CD4-positive, alpha-beta T cell treated with Interleukin-2 at 100 ng/mL for 4 hours (primary cell): ENCODE measurements at regions not wholly inside any gene's neighbourhood (a gene's known extent, or its start where the extent isn't known, plus 50 kb on each side); places are given as distances from the start of the nearest gene placed in this dataset.

Source experiments
- DNase-seq: peaks from one replicate; pipeline ENCODE4 v3.0.0-alpha.2; 2020; ENCODE audit warnings: low spot score

DNA sequence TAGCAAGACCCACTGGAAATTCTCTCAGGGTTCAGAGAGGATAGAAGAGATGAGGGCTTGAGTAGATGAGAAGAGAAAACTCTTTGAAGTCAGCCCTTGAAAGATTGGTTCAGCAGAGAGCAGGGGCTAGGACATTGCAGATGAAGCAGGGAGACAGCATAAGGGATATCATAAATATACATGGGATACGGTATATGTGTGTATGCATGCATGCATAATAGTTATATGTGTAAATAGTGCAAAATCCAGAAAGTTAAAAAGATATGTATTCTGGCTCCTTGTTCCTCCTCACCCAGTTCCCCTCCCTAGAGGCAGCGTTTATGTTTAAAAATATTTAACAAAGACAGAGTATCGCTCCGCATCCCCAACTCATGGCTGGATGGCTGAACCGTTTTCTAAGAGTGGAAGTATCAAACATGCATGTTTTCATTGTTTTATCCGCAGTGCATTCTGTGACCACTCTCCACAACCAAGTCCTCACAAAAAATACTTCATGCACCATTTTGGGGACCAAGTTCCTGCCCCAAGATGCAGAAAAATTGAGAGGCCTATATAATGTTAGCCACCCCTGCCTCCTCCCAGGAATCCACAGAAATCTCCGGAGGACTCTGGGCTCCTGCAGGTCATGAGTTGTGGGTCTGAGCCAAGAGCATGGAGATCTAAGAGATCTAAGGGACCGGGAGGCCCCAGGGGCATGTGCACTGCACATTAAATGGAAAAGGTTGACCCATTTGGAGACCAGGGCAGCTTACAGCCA, 119.5 kb downstream of the MTX3 start:
- DNase-seq, result no peak

DNA sequence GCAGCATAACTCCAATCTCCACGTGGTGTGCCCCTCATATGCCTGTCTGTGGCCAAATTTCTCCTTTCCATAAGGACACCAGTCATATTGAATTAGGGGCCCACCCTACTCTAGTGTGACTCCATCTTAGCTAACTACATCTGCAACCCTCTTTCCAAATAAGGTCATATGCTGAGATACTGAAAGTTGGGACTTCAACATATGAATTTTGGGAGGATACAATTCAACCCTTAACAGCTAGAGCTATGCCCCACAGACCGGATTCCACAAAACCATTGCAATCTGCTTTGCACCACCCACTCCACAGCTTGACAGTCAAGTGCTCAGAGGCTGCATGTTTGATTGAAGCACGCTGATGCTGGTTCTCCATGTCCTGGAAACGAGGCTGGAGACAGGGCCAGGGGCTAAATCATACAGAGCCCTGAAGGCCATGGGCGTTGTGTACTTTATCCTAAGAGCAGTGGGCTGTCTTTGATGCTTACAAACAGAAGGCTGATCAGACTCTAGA, 122.8 kb downstream of the MTX3 start:
- DNase-seq, result no peak

DNA sequence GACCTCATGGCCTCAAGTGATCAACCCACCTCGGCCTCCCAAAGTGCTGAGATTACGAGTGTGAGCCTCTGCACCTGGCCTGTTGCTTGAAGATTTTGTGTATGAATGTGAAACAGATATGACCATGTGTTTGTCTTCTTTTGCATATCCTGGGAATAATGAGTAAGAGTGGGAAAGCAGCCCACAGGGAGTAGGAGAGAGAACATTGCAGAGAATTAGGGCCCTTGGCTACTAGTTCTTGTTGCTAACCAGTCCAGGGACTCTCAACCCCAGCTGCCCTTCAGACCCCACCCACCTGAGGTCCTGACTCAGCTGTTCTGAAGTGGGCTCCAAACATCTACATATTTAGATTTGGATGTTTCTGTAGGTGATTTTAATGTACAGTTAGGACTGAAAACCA, 125.5 kb downstream of the MTX3 start:
- DNase-seq, result no peak

DNA sequence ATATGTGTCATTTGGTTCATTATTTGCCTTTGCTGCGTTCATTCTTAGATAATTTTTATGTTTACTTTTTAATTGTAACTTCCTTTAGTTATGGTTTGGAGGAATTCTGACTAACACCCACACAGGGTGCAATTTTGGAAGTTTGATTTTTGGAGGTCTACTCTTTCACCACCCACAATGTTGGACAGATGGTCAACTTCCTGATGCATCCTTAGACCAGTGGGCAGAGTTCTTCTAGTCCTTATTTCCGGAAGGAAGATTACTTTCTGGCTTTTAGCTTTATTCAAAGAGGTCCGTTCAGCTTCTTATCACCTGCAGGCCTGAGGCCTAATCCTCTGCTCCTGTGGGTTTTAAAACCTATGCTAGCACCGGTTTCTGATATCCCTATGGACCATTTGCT, 126.7 kb downstream of the MTX3 start:
- DNase-seq, result no peak

DNA sequence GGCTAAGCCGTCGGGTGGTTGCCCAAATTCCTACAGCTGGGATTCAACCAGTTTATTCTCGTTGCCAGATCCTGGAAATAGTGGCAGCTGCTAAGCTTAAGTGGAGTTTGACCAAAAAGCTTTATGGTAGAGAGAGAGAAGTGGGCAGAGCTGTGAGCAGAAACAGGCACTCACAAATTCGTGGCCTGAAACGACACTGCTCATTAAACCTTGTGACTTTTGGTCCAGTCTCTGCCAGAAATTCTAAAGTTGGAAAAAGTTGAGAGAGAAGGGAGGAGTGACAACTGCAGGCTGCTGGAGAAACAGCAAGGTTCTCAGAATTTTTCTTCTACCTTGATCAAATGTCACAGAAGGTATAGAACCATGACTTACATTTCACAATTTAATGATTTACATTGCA, 131.5 kb downstream of the MTX3 start:
- no peak for DNase-seq

DNA sequence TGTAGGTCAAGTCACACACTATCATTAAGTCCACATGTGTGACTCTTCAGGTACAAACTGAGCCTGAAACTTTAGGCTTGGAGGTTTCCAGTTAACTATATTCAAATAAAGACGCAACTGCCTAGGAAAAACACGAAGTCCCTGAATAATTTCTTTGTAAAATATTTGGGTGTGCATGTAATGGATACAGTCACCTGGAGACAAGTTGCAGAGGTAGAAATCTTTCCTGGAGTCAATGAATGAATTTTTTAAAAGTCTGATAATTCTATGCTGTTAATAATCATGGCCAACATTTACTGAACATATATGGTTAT, 132.7 kb downstream of the MTX3 start:
- DNase-seq, result no peak

DNA sequence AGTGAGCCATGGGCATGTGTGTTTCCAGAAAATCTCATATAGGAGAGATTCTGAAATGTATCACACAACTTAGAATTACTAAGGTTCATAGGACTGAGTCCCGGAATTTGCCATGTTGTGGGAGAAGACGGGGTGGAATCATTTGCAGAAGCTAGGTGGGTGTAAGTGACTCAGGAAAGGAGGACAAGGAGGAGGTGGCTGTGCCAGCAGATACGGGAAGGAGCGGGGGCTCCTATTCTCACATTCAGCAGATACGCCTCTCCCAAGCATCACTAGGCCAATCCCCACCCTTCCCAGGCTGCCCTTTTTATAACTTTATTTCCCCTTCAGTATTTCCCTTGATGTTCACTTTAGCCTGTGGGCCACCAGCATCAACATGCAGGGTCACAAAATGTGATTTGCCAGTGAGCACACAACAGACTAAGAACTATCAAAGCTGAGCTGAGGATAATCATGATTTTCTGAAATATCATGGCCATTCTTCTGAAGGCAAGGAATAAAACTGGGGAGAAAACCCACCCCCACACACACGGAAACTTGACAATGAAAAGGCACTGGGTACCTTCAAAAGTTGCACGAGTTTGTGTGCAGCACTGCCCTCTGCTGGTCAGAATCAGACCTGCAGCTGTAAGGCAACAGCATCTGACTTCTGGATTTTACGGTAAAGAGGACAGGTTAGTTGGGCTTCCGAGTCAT, 133.2 kb downstream of the MTX3 start:
- DNase-seq, result peak; percentile 75

DNA sequence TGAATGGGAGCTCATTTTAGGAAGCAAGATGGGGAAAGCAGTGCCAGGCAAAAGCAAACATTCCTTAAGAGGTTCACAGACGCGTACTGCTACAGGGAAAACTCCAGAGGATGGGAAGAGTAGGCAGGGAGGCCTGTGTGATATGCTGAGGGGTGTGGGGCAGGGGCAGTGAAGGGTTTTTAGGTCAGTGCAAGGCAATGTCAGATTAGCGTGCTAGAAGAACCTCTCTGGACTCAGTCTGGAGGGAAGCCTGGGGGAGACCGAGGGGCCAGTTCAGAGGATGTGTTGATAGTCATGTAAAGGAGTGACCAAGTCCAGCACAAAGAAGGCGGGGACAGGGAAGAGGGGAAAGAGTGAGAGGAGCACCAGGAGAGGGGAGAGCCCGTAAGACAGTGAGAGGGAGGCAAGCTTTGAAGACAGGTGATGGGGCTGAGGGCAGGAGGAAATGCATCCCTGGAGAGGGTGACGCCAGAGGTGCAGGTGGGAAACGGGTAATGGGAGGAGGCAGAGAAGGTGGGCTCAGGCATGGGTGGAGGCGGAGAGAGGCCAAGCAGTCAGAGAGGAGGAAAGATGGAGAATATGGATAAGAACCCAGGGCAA, 134.5 kb downstream of the MTX3 start:
- DNase-seq, result no peak

DNA sequence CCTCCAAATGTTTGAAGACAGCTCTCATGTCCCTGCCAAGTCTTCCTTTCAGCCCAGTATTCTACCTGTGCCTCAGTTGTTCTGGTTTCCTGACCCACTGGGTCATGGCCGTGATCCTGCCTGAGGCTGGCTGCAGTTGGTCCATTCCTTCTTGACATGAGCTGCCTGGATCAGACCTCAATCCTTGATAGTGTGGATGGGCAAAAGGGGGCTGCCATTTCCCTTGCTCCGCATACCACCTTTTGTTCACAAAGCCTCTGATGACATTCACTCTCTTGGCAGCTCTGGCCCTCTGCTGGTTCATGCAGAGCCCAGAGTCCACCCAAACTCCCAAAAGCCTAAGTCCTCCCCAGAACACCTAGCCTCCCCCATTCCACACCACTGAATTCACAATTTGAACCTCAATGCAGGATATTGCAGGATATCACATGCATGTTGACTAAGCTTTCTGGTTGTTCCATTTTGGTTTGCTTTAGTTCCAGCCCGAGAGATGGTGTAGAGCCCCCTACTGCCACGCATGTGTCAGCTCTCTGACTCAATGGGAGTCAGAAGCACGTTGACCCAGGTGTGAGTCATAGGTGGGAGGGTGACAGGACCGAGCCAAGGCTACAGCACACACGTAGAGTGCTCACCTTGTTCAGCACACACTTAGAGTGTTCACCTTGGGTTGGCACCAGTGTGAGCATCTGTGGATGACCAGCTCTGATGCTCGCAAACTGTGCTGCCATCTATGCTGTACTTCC, 137.2 kb downstream of the MTX3 start:
- DNase-seq, result no peak

DNA sequence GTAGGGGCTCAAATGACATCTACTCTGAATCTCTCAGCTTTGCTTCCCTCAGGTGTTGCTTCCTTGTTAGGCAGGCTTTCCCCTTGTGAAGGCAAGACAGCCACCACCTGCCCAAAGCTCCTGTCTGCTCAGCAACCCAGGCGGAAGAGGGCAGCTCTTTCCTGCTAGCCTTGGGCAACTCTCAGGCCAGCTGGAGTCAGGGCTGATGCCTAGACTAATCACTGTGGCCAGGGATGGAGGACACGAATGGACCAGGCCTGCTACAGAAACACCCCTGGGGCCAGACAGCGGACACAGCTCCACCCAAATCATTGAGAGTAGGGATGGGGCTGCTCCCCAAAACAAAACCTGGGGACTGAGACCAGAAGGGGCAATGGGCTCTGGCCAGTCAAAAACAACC, 138.0 kb downstream of the MTX3 start:
- no peak for DNase-seq

DNA sequence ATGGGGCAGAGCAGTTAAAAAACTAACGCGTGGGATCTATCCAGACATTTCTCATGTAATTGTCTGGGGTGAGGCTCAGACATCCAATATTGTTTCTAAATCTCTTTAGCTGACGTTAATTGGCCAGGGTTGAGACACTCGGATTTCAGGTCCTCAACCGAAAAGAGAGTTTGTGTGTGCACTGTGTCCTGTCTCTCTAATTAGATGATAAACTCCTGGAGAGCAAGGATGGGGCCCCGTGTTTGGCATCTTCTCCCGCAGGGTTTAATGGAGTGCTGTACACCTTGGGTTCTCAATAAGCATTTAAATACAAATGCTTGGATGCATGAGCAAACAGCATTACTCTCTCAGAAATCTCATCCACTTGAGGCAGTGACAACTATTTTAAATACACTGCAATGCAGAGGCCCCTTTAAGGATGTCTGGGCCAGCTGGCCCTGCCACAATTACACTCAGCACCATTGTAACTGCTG, 139.6 kb downstream of the MTX3 start:
- DNase-seq, result no peak

DNA sequence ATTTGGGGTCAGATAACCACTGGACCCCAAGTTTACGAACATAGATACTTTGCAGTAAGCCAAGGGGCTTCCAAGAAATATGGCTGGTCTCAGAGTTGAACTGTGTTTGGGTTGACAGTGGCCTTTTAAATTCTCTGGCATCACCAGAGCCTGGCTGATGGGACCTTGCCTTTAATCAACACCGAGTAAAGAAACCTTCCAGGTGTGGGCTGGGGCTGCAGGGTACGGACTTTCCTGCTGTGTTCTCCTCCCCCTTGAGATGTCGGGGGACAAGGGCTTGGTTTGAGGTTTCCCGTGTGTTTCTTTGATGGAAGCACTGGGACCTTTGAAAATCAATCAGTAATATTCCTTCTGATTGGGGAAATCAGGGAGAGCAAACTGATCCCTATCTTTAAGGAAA, 140.1 kb downstream of the MTX3 start:
- DNase-seq, result no peak

DNA sequence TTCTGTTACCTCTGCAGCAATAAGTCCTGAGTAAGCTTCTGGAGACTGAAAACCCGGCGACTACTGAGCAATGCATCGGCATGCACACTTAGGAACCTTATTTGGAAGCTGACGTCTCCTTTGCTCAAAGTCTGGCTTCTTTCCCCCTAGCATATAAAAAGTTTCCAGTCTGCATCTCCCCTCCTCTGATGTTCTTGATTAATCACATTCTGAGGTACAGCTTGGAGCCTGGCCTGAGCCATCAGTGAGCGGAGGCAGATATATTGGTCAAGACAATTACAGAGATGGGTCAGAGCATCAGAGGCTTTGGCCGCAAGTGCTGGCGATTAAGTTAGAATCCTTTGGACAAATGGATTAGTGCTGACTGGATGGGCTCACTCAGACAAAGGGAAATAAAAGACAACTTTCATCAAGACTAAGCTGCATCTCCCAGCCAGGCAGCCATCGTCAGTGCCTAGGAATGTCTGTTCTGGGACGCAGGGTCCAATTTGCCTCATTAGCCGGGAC, 140.7 kb downstream of the MTX3 start:
- no peak for DNase-seq

DNA sequence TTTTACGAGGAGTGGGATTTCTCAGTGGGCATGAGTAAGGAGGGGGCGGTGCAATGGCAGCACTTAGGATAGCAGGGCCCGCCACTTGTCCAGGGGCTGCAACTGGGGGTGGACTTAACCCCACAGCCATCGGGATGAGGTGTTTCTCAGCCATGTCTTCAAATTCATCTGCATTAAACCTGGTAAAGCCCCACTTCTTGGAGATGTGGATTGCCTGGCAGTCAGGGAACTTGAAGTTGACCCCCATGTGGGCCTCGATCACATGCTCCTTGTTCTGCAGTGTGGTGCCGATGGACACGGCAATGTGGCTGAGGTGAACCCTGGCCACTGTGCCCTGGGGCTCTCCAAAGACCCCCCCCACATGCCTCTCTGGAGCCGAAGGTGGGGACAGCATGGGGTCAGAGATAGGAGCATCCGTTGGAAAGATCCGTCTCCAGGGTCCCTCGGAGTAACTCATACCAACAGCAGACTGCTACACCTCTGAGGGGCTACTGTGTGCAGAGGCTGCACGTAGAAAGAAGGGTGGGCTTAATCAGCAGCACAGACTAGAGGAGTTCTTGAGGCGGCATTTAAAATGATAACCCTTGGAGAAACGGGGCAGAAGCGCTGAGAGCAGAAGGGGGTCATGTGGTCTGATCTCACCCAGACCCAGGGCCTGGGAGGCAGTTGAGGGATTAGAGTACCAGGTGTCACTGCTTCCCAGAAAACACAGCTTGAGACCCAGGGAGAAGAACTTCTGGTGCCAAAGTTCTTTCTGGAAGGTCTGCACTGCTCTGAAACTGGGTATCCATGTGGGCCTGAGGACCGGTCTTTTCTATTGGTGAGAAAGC, 141.4 kb downstream of the MTX3 start:
- DNase-seq, result no peak
